B cell (primary cell): ENCODE measurements at regions not wholly inside any gene's neighbourhood (a gene's known extent, or its start where the extent isn't known, plus 50 kb on each side); places are given as distances from the start of the nearest gene placed in this dataset.

Experiments
- ATAC-seq: fragments of 200-7000 bp; cut with Tn5 transposase; one replicate; pipeline ENCODE4 v1.10.0; 2021; ENCODE audit warnings: low read depth, mild to moderate bottlenecking, moderate number of reproducible peaks, moderate library complexity
- CTCF ChIA-PET: fragments of 350-600 bp; sonication (Branson Sonifier 250); formaldehyde crosslinking; loops from one replicate; lab custom pipeline; 2021; ENCODE audit warnings: antibody characterized with exemption, inconsistent platforms; lab: Charles Lee
- POLR2A ChIA-PET: fragments of 350-600 bp; sonication (Branson Sonifier 250); formaldehyde crosslinking; loops from one replicate; lab custom pipeline; 2021; ENCODE audit warnings: antibody characterized with exemption; lab: Charles Lee
- DNase-seq: peaks from one replicate; pipeline ENCODE4 v3.0.0; 2013
- H2AFZ ChIP-seq: 2 replicates; pipeline ENCODE4 v1.6.1; 2012; ENCODE audit warnings: mild to moderate bottlenecking, low read depth, low read length; ENCODE audit not compliant: insufficient read depth, poor library complexity, severe bottlenecking
- H3K27ac ChIP-seq, 2 donors: 1 replicate in 1 of 2; 2 replicates in 1 of 2; pipeline ENCODE4 v1.5.1; 2012 to 2013; ENCODE audit warnings: low read length in 2 of 2, mild to moderate bottlenecking in 2 of 2, moderate library complexity in 1 of 2
- H3K27me3 ChIP-seq, 4 experiments: fragments of 200-600 bp in 1 of 4; sonication (generic) in 1 of 4; replicated peaks in 1 of 4; 1 replicate in 2 of 4; 2 replicates in 2 of 4; pipeline versions ENCODE4 v1.6.1 to v1.7.0; 2013 to 2016; ENCODE audit warnings: low read length in 3 of 4, mild to moderate bottlenecking in 2 of 4, mixed read lengths in 1 of 4, moderate library complexity in 1 of 4; ENCODE audit not compliant: insufficient read depth in 4 of 4, control insufficient read depth in 3 of 4; ENCODE audit errors: control extremely low read depth in 1 of 4
- H3K36me3 ChIP-seq, 2 experiments: replicated peaks in 1 of 2; 1 replicate in 1 of 2; 2 replicates in 1 of 2; pipeline versions ENCODE4 v1.6.1 to v1.7.1; 2013; ENCODE audit warnings: low read length in 1 of 2; ENCODE audit not compliant: insufficient read depth in 2 of 2, control insufficient read depth in 1 of 2; ENCODE audit errors: control extremely low read depth in 1 of 2, extremely low read depth in 1 of 2
- H3K4me1 ChIP-seq, 2 donors: fragments of 200-600 bp in 1 of 2; sonication (generic) in 1 of 2; 1 replicate in 1 of 2; 2 replicates in 1 of 2; pipeline versions ENCODE4 v1.5.1 to v1.6.1; 2013 to 2017; ENCODE audit warnings: low read length in 2 of 2; ENCODE audit not compliant: control insufficient read depth in 2 of 2, insufficient read depth in 2 of 2
- H3K4me2 ChIP-seq: replicated peaks from 2 replicates; pipeline ENCODE3; 2012; ENCODE audit warnings: mild to moderate bottlenecking, low read depth, low read length; ENCODE audit not compliant: poor library complexity, severe bottlenecking
- H3K4me3 ChIP-seq, 5 experiments: fragments of 200-600 bp in 1 of 5; sonication (generic) in 1 of 5; 1 replicate in 3 of 5; 2 replicates in 2 of 5; pipeline versions ENCODE4 v1.5.1 to v1.7.0; 2011 to 2016; ENCODE audit warnings: low read length in 4 of 5, mild to moderate bottlenecking in 4 of 5, low read depth in 2 of 5, control low read depth in 1 of 5, moderate library complexity in 1 of 5; ENCODE audit not compliant: insufficient read depth in 1 of 5; ENCODE audit errors: control extremely low read depth in 1 of 5, extremely low read depth in 1 of 5
- H3K79me2 ChIP-seq: fragments of 200-600 bp; sonication (generic); one replicate; pipeline ENCODE4 v1.6.0; 2016; ENCODE audit warnings: low read length; ENCODE audit not compliant: control insufficient read depth, insufficient read depth
- H3K9ac ChIP-seq: fragments of 200-600 bp; sonication (generic); 2 replicates; pipeline ENCODE4 v1.6.1; 2017; ENCODE audit warnings: mild to moderate bottlenecking, low read length, moderate library complexity
- H3K9me3 ChIP-seq, 3 donors: one replicate each; pipeline versions ENCODE4 v1.6.1 to v1.7.1; 2013; ENCODE audit warnings: low read length in 2 of 3; ENCODE audit not compliant: control insufficient read depth in 2 of 3, insufficient read depth in 1 of 3; ENCODE audit errors: control extremely low read depth in 1 of 3
- H4K20me1 ChIP-seq: 2 replicates; pipeline ENCODE4 v1.6.0; 2012; ENCODE audit warnings: mild to moderate bottlenecking, low read length; ENCODE audit not compliant: insufficient read depth, control insufficient read depth, poor library complexity, severe bottlenecking
- H3K27ac Mint-ChIP-seq: one replicate; pipeline ENCODE4 v1.8.0; 2021; ENCODE audit warnings: mixed read lengths
- H3K27me3 Mint-ChIP-seq: one replicate; pipeline ENCODE4 v1.8.0; 2021; ENCODE audit warnings: mixed read lengths
- H3K4me1 Mint-ChIP-seq: one replicate; pipeline ENCODE4 v1.8.0; 2021; ENCODE audit warnings: mixed read lengths
- H3K4me3 Mint-ChIP-seq: one replicate; pipeline ENCODE4 v1.8.0; 2021; ENCODE audit warnings: mixed read lengths
- H3K9me3 Mint-ChIP-seq: one replicate; pipeline ENCODE4 v1.8.0; 2022; ENCODE audit warnings: mixed read lengths; ENCODE audit not compliant: insufficient read depth
- EZH2 ChIP-seq: IDR thresholded peaks from 2 replicates; pipeline ENCODE4 v1.6.1; 2012; ENCODE audit warnings: borderline replicate concordance, low read depth, mild to moderate bottlenecking, moderate library complexity, low read length; ENCODE audit not compliant: insufficient read depth, poor library complexity, severe bottlenecking
- WGBS: methylation state at CpG from one replicate; pipeline ENCODE4 v1.1.5; 2013; ENCODE audit warnings: missing lambda C conversion rate; ENCODE audit not compliant: insufficient coverage; 5-methylcytosine and 5-hydroxymethylcytosine counted together
- intact Hi-C: fragments of 100-400 bp; cut with micrococcal nuclease; formaldehyde crosslinking; loops from one replicate; pipeline ENCODE4 v1.10.0; 2022
- TF ChIP-seq, protein P1 (sequence below): fragments of 200-600 bp; IDR thresholded peaks from one replicate; pipeline ENCODE4 v1.8.0; 2022; ENCODE audit warnings: antibody characterized with exemption, mild to moderate bottlenecking

DNA sequence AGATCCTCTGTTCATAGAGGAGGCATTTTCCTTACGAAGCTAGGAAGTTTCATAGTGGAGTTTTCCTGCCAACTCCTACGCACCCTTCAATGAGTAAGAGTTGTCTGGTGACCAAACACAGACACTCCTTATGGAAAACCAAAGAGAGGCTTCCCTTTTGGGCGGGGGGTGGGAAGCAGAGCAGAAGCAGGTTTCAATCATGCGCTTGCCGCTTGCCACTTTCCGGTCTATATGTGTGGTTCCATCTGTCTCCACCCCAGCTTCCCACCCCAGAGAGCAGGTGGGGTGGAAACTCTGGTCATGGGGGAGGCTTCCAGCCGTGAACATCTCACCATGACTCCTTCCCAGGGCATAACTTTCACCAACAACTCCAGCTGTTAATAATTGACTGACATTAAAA lies 68.8 kb upstream of the GRB10 start:
- Histone ChIP-seq H3K79me2 (no peaks in the 10 kb centered on the region), H3K9me3 (peaks cover 0 to 13% (median 0%) of the 10 kb centered on the region in 3 donors), H3K27ac (no peak overlapping the region), H3K9ac (no peak overlapping the region), H2AFZ (no peak overlapping the region), H4K20me1 (no peaks in the 10 kb centered on the region), H3K27me3 (no peaks in the 10 kb centered on the region), H3K36me3 (no peaks in the 10 kb centered on the region), H3K4me1 (no peaks in the 10 kb centered on the region), H3K4me3 (no peak overlapping the region), H3K4me2 (no peak overlapping the region)
- Mint-ChIP-seq H3K4me3 (no peak overlapping the region), H3K27me3 (peaks cover 6% of the 10 kb centered on the region), H3K9me3 (peaks cover 2% of the 10 kb centered on the region), H3K27ac (no peak overlapping the region), H3K4me1 (no peaks in the 10 kb centered on the region)
- TF ChIP-seq, protein P1, sequence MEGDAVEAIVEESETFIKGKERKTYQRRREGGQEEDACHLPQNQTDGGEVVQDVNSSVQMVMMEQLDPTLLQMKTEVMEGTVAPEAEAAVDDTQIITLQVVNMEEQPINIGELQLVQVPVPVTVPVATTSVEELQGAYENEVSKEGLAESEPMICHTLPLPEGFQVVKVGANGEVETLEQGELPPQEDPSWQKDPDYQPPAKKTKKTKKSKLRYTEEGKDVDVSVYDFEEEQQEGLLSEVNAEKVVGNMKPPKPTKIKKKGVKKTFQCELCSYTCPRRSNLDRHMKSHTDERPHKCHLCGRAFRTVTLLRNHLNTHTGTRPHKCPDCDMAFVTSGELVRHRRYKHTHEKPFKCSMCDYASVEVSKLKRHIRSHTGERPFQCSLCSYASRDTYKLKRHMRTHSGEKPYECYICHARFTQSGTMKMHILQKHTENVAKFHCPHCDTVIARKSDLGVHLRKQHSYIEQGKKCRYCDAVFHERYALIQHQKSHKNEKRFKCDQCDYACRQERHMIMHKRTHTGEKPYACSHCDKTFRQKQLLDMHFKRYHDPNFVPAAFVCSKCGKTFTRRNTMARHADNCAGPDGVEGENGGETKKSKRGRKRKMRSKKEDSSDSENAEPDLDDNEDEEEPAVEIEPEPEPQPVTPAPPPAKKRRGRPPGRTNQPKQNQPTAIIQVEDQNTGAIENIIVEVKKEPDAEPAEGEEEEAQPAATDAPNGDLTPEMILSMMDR: no peak
- no peak for TF ChIP-seq EZH2
- WGBS: no CpG with 5 or more reads among the region's 7 CpGs
- intact Hi-C loops: no loop called here
- POLR2A ChIA-PET: no interaction called here
- ATAC-seq (no peak), DNase-seq (no peak)
- CTCF ChIA-PET: no interaction called here

DNA sequence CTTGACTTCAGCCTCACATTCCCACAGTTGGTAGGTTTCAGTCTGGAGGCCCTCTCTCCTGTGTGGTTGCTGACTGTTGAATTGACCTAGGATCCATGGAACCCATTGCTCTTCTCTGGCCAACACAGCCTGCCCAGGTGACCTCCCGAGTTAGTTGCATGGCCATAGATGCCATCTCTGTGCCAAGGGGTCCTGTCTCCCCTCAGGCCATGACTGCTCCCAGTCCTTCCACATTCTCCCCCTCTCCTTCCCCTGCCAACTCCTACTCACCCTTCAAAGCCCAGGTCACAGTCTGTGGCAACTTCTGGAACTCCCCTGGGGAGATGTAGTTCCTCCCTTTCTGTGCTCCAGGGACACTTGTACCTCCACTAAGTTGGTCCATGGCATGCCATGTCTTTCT lies 67.3 kb upstream of the GRB10 start:
- Mint-ChIP-seq H3K9me3 (peaks cover 6% of the 10 kb centered on the region), H3K4me3 (no peak overlapping the region), H3K4me1 (no peaks in the 10 kb centered on the region), H3K27me3 (peaks cover 6% of the 10 kb centered on the region), H3K27ac (no peak overlapping the region)
- no peaks in the 10 kb centered on the region for H3K79me2 ChIP-seq
- POLR2A ChIA-PET: no interaction called here
- H3K27ac ChIP-seq: no peak overlapping the region
- WGBS: 83% methylated on average over 1 of the region's 1 CpG
- H3K4me3 ChIP-seq: no peak overlapping the region
- TF ChIP-seq, protein P1: no peak
- TF ChIP-seq EZH2: no peak
- H3K9me3 ChIP-seq: peaks cover 0 to 9% (median 0%) of the 10 kb centered on the region in 3 donors
- no peak overlapping the region for H3K9ac ChIP-seq
- CTCF ChIA-PET: no interaction called here
- no peaks in the 10 kb centered on the region for H4K20me1 ChIP-seq
- no peaks in the 10 kb centered on the region for H3K4me1 ChIP-seq
- H3K27me3 ChIP-seq: no peaks in the 10 kb centered on the region
- no peak overlapping the region for H3K4me2 ChIP-seq
- ATAC-seq (no peak), DNase-seq (no peak)
- no peak overlapping the region for H2AFZ ChIP-seq
- no peaks in the 10 kb centered on the region for H3K36me3 ChIP-seq
- intact Hi-C loops: no loop called here
